GM19467 (cell line): ENCODE measurements at regions not wholly inside any gene's neighbourhood (a gene's known extent, or its start where the extent isn't known, plus 50 kb on each side); places are given as distances from the start of the nearest gene placed in this dataset.
"Not testable (repeated sequence)": the region's sequence is repeated elsewhere in the genome, so short reads cannot be mapped to it uniquely, and the experiment has no call there.

Experiments used
- ATAC-seq: cut with Tn5 transposase; IDR thresholded peaks from one replicate; pipeline ENCODE4 v1.9.1; 2021; ENCODE audit warnings: mild to moderate bottlenecking, moderate library complexity; ENCODE audit not compliant: unreplicated experiment

DNA sequence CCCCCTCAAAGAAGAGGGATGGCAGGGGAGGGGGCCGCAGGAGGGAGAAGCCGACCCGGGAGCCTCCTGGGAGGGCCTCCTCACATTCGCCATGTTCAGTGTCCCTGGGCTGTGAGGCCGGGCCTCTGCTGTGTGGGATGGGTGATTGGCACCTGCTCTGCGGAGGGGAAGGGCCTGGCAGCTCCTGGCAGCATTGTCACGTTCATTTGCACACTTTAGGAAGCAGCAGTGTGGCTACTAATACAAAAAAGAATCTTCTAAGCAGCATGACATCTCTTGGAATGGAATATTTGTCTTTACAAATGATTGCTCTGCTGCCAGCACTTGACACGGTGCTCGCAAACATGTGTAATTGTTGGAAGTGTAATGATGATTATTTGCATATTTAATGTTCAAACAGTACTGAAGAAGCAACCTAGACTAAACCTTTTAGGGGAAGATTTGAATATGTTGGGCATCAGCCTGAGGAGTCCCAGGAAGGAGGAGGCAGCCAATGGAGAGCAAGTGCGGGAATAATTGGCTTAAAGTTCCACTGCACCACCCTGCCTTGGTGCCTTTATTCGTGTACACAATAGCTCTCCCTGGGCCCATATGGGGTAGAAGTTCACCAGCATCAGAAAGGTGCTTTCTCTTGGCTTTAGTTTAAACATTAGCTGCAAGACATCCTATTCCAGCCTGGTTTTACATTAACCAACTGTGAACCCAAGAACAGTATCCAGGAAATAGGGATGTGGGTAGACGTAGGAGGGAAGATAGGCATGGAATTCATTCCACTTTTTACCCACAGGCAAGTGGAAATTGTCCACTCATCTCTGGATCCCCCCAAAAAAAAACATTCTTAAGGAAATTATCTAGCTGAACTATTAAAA lies 404.9 kb downstream of the TMEM182 start:
- ATAC-seq, result no peak

DNA sequence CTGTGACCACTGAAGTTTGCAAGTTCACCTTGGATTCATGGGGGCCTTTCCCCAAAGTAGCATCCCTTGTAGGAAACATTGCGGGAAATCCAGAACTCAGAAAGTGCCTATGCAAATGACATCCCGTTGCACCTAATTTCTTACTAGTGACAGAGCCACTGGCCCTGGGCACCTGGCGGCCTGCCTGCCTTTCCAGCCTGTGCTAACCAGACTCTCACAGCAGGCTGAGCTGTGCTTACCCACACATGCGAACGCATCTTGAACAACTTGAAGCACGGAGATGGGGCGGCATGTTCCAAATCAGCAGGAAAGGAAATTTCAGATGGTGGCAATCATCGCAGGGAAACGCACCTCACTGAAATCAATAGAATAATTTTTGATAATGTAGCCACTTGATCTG lies 405.8 kb downstream of the TMEM182 start:
- ATAC-seq, result no peak

GRCh38 chr2:103169861-103170260 lies 408.0 kb downstream of the TMEM182 start:
- ATAC-seq, result no peak

- no peak for ATAC-seq
Measured at GRCh38 chr2:103172821-103173220, 411.0 kb downstream of the TMEM182 start.

- no peak for ATAC-seq
Measured at GRCh38 chr2:103174711-103175110, 412.9 kb downstream of the TMEM182 start.

GRCh38 chr2:103176294-103176915 lies 414.6 kb downstream of the TMEM182 start:
- no peak for ATAC-seq

- ATAC-seq, result no peak
Measured at GRCh38 chr2:103179798-103180197, 418.0 kb downstream of the TMEM182 start.

GRCh38 chr2:103183061-103183460 lies 421.2 kb downstream of the TMEM182 start:
- ATAC-seq, result no peak

DNA sequence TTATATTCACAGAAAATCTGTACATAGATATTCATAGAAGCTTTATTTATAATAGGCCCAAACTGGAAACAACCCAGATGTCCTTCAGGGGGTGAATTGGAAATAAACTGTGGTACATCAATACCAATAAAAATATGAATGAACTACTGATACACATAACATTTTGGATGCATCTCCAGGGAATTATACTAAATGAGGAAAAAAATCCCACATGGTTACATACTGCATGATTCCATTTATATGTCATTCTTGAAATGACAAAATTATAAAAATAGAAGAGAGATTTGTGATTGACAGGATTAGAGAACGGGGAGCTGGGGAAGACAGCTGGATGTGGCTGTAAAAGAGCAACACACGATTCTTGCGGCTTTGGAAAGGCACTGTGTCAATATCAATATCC lies 435.0 kb downstream of the TMEM182 start:
- no peak for ATAC-seq

- ATAC-seq, result not testable (repeated sequence)
Measured at GRCh38 chr2:103200774-103201173, 438.9 kb downstream of the TMEM182 start.

DNA sequence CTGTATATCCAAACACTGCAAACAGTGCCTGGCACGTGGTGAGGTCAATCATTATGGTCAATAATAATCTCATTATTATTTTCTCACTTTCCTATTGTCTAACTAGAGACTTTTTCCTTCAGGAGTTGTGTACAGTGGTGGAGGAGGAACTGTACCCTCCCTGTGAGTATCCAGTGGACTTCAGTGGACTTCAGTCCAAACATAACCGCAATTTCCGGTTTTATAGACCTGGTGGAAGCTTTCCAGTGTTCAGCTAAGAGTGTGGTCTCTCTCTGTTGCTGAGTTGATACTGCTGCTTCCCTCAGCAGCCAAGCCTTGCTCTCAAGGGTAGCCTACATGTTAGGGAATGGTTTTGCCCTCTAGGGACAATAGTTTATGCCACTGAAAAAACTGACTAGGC lies 447.1 kb downstream of the TMEM182 start:
- no peak for ATAC-seq

DNA sequence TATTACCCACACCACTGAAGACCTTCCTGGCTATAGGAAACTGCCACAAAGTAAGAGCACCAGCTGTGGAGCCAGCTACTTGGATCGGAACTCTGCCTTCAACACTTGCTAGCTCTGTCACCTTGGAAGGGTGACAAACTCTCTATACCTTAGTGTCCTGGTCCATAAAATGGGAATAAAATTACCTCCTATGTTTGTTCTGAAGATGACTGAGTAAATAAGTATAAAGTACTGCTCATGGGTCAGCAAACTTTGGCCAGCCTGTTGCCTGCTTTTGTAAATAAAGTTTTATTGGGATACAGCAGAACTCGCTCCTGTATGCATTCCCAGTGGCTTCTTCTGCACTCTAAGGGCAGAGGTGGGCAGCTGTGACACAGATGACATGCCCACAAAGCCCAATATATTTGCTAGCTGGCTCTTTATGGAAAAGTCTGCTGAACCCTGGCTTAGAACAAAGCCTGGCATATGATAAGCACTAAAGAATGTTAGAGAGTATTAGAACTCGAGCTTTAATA lies 451.3 kb downstream of the TMEM182 start:
- no peak for ATAC-seq

DNA sequence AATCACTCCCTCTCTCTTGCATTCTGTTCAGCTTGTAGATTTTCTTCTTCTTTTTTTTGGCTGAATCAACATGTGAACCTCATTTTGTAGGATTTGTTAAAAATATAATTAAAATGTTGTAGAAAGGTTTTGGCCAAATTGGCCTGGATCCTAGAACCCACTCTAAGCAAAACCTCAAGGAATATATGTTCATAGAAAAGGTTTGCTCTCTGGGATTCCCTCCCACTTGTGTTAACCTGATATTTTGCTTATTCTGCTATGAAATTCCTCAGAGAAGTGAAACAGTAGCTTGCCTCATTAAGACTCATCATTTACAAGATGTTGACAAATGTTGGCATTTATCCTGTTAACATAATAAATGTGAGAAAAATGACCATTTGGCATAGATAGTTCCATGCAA lies 456.7 kb downstream of the TMEM182 start:
- no peak for ATAC-seq

- ATAC-seq, result no peak
Measured at GRCh38 chr2:103219398-103219797, 457.6 kb downstream of the TMEM182 start.

- no peak for ATAC-seq
Measured at GRCh38 chr2:103222969-103223368, 461.1 kb downstream of the TMEM182 start.

DNA sequence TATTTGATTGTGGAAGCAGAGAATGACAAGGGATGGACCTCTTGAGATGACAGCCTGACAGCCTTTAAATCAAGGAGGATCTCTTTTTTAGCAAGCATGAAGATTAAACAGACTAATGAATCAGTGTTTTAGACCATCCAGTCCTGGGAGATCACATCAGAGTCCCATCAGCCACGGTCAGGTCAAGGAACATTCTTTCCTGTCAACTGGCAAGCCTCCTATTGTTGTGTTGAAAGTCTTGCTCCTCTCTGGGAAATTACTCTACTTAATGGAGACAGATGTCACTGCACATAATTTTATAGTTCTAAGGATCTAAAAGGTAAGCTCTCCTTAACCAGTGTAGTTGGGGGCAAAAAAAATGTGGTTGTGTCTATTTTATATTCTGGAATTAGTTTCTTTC lies 469.0 kb downstream of the TMEM182 start:
- no peak for ATAC-seq

DNA sequence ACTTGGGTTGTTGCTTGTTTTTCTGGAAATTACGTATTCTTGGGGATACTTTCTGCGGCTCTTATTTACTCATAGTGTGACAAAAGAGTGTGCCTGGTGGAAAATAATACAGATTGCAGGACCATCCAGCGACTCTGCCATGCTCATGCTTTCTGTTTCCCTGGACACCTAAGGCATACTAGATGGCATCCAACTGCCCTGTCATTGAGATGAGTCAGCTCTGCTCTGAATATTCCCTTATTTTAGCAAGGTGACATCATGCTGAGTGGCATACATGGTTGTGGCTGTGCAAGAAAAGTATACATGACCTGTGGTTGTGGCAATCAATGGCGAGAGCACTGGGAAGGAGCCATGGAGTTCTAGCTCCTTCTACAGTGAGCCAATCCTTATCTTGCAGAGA lies 471.0 kb downstream of the TMEM182 start:
- no peak for ATAC-seq

DNA sequence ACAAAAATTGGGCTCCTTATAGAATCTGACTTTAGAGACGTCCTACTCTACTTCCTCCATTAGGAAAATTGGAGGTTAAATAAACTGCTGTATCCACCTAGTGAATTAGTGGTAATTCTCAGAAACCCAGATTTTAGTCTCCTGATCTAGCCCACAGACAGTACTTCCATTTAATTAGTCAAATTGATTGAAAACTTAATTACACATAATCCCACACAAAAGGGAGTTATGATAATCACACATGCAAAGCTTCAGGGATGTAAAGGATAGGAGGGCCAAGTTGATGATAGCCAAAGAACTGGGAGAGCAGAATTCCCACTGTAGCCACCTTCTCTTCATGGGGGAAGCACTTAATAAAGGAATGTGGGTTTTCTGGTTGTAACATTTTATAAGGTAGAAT lies 471.9 kb downstream of the TMEM182 start:
- no peak for ATAC-seq

- ATAC-seq, result no peak
Measured at GRCh38 chr2:103235283-103235682, 473.5 kb downstream of the TMEM182 start.

DNA sequence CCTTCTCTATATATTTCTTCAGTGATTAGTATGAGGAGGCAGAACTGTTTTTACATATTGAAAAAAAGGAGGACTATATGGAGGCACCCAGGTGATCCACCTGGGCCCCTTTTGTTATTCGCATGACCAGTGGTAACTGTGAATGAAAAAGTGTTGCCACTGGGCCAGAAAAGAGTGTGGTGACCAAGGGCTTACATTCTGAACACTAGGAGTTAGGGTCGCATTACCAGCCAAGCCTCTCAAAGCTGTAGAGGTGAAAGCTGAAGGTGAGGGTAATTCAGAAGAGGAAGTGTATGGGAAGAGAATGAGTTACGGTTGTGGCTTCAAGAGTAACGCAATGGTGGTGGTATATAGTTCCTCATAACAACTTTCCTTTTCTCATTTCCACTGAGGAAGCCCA lies 487.6 kb downstream of the TMEM182 start:
- no peak for ATAC-seq

- no peak for ATAC-seq
Measured at GRCh38 chr2:103252781-103253180, 490.9 kb downstream of the TMEM182 start.

GRCh38 chr2:103254611-103255010 lies 492.8 kb downstream of the TMEM182 start:
- ATAC-seq, result no peak
